OCI-LY7 (cell line): ENCODE measurements at regions not wholly inside any gene's neighbourhood (a gene's known extent, or its start where the extent isn't known, plus 50 kb on each side); places are given as distances from the start of the nearest gene placed in this dataset.

ENCODE experiments used
- BruUV-seq: library from RNA; stranded (reverse); fragments of 400-500 nt; replicated peaks from 2 replicates; lab custom pipeline; 2021; lab: Mats Ljungman, UMichigan
- CTCF ChIA-PET: fragments of 300-600 bp; sonication (Branson Sonifier 250); formaldehyde crosslinking; loops from one replicate; lab custom pipeline; 2022; ENCODE audit warnings: antibody characterized with exemption; ENCODE audit not compliant: unreplicated experiment; lab: Charles Lee
- POLR2A ChIA-PET: fragments of 300-600 bp; sonication (Branson Sonifier 250); formaldehyde crosslinking; loops from one replicate; lab custom pipeline; 2022; ENCODE audit warnings: antibody characterized with exemption; lab: Charles Lee
- DNase-seq: peaks from one replicate; pipeline ENCODE4 v3.0.0-alpha.2; 2015; ENCODE audit warnings: low spot score
- H2AFZ ChIP-seq: fragments of 200-600 bp; sonication (generic), shearing (Covaris generic); 2 replicates; pipeline ENCODE4 v1.6.1; 2014; ENCODE audit warnings: mild to moderate bottlenecking, antibody characterized with exemption, low read length, moderate library complexity
- H3K27ac ChIP-seq: fragments of 200-600 bp; sonication (generic); 2 replicates; pipeline ENCODE4 v1.5.1; 2014; ENCODE audit warnings: mixed run types, low read depth, mild to moderate bottlenecking, moderate library complexity, low read length, inconsistent platforms; ENCODE audit not compliant: poor library complexity, severe bottlenecking
- H3K36me3 ChIP-seq: fragments of 200-600 bp; sonication (generic); 2 replicates; pipeline ENCODE4 v1.6.1; 2014; ENCODE audit warnings: mild to moderate bottlenecking, antibody characterized with exemption, low read length, moderate library complexity, mixed read lengths; ENCODE audit not compliant: insufficient read depth
- H3K4me1 ChIP-seq: fragments of 200-600 bp; sonication (generic); 2 replicates; pipeline ENCODE4 v1.5.1; 2014; ENCODE audit warnings: mild to moderate bottlenecking, low read length; ENCODE audit not compliant: insufficient read depth, poor library complexity, severe bottlenecking
- H3K4me2 ChIP-seq: fragments of 200-600 bp; sonication (generic); 2 replicates; pipeline ENCODE4 v1.6.1; 2014; ENCODE audit warnings: mild to moderate bottlenecking, low read length
- H3K4me3 ChIP-seq: fragments of 200-600 bp; sonication (generic); 2 replicates; pipeline ENCODE4 v1.5.1; 2014; ENCODE audit warnings: mild to moderate bottlenecking, low read depth, low read length; ENCODE audit not compliant: poor library complexity, severe bottlenecking
- H3K79me2 ChIP-seq: fragments of 200-600 bp; sonication (generic); 2 replicates; pipeline ENCODE4 v1.6.1; 2016; ENCODE audit warnings: low read depth, mild to moderate bottlenecking, low read length, moderate library complexity, mixed read lengths; ENCODE audit not compliant: insufficient read depth
- H3K9me2 ChIP-seq: fragments of 200-600 bp; sonication (generic); 2 replicates; pipeline ENCODE4 v1.6.1; 2016; ENCODE audit warnings: mild to moderate bottlenecking, low read length, mixed read lengths; ENCODE audit not compliant: insufficient read depth
- H3K9me3 ChIP-seq: fragments of 200-600 bp; sonication (generic); 2 replicates; pipeline ENCODE4 v1.6.1; 2014; ENCODE audit warnings: mild to moderate bottlenecking, mixed run types, low read length, mixed read lengths
- H4K20me1 ChIP-seq: fragments of 200-600 bp; sonication (generic); 2 replicates; pipeline ENCODE4 v1.6.1; 2014; ENCODE audit warnings: mild to moderate bottlenecking, antibody characterized with exemption, low read length, moderate library complexity, mixed read lengths; ENCODE audit not compliant: insufficient read depth
- EZH2phosphoT487 ChIP-seq: fragments of 200-600 bp; sonication (generic); IDR thresholded peaks from 2 replicates; pipeline ENCODE4 v1.6.1; 2018; ENCODE audit warnings: low read depth, borderline replicate concordance, mild to moderate bottlenecking, mixed run types, antibody characterized with exemption, low read length, moderate library complexity, mixed read lengths
- intact Hi-C: fragments of 100-400 bp; cut with micrococcal nuclease; formaldehyde crosslinking; loops from one replicate; pipeline ENCODE4 v1.10.0; 2022; ENCODE audit not compliant: unreplicated experiment
- TF ChIP-seq, protein P1 (sequence below): fragments of 200-600 bp; sonication (generic); conservative IDR thresholded peaks from 2 replicates; pipeline ENCODE4 v1.5.1; 2014; ENCODE audit warnings: mild to moderate bottlenecking, antibody characterized with exemption, low read length, moderate library complexity, mixed read lengths

DNA sequence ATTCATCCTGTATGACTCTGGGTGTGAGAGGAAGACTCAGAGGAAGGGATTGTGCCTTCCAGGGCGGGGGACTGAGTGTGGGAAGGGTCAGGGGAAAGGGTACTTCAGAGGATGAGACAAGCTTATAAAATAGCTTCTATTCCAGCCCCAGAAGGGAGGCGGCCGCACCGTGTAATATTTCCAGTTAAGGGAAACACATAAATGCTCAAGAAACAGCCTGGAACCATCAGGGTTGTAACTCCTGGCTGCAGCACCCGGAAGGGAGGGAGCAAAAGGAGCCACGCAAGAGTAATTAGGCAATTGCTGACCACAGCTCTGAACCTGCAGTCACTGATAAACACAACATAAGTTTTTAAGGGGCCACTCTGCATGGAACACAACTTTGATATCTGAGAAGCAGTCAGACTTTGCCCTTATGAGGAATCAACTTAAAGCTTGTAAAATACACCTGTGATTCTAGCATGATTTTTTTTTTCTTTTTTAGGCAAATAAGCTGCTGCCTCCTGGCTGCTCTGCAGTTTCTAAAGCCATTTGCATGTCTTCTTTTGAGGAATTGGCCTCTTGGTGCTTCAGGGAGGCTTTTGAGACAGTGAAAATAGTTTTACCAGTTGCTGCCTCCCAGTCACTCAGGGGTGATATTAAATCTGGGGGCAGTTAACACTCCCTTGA, 382.7 kb downstream of the ENC1 start:
- TF ChIP-seq EZH2phosphoT487: no peak
- TF ChIP-seq, protein P1, sequence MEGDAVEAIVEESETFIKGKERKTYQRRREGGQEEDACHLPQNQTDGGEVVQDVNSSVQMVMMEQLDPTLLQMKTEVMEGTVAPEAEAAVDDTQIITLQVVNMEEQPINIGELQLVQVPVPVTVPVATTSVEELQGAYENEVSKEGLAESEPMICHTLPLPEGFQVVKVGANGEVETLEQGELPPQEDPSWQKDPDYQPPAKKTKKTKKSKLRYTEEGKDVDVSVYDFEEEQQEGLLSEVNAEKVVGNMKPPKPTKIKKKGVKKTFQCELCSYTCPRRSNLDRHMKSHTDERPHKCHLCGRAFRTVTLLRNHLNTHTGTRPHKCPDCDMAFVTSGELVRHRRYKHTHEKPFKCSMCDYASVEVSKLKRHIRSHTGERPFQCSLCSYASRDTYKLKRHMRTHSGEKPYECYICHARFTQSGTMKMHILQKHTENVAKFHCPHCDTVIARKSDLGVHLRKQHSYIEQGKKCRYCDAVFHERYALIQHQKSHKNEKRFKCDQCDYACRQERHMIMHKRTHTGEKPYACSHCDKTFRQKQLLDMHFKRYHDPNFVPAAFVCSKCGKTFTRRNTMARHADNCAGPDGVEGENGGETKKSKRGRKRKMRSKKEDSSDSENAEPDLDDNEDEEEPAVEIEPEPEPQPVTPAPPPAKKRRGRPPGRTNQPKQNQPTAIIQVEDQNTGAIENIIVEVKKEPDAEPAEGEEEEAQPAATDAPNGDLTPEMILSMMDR: no peak
- no peak overlapping the region; the same call in 1 of the 2 replicates for H3K4me2 ChIP-seq

DNA sequence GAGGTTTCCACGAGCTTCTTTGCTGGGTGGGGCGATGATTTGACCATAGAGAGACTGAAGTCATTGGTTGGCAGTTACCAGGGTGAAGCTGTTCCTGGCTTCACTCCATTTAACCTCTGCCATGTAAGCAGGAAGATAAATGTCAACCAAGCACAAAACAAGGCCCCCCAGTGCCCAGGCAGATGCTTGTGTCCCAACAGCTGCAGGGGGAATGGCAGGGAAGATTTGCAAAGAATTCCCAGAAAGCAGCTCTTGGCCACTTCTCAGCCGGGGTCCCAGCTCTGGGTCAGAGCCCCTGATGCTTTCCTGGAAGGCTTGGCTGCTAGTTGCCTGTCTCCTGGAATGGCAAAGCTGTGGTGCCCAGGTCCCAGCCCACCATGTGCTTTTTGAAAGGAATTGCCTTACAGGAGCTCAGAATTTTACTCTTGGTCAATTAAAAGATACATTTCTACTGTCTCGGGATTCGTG, 383.4 kb downstream of the ENC1 start:
- no peaks in the 10 kb centered on the region for H3K9me2 ChIP-seq
- DNase-seq: no peak
- H2AFZ ChIP-seq: no peak overlapping the region
- peaks cover 9% of the 10 kb centered on the region for H3K4me1 ChIP-seq
- H4K20me1 ChIP-seq: no peaks in the 10 kb centered on the region
- H3K9me3 ChIP-seq: no peaks in the 10 kb centered on the region
- ChIA-PET CTCF (no interaction called here), POLR2A (interaction anchor here (0.5 to 0.6 kb wide), 2 partner anchors 615 to 687 kb away, joined by 3 read pairs; no protein-coding TSS in a partner anchor)
- H3K27ac ChIP-seq: no peak overlapping the region
- no TSS peak for BruUV-seq
- no peak overlapping the region for H3K4me2 ChIP-seq
- H3K4me3 ChIP-seq: no peak overlapping the region
- TF ChIP-seq, protein P1: no peak
- H3K36me3 ChIP-seq: no peaks in the 10 kb centered on the region
- no peaks in the 10 kb centered on the region for H3K79me2 ChIP-seq
- intact Hi-C loops: no loop called here

More for the DNA sequence above, 382.7 kb downstream of the ENC1 start:
- ChIA-PET POLR2A (interaction anchor here (0.5 to 0.6 kb wide), 2 partner anchors 614 to 686 kb away, joined by 3 read pairs; no protein-coding TSS in a partner anchor), CTCF (no interaction called here)
- Histone ChIP-seq H3K36me3 (no peaks in the 10 kb centered on the region), H3K4me1 (peaks cover 9% of the 10 kb centered on the region), H4K20me1 (no peaks in the 10 kb centered on the region), H3K4me3 (no peak overlapping the region), H3K79me2 (no peaks in the 10 kb centered on the region), H3K9me2 (no peaks in the 10 kb centered on the region), H2AFZ (no peak overlapping the region), H3K27ac (no peak overlapping the region), H3K9me3 (no peaks in the 10 kb centered on the region)
- peak; percentile 17 for DNase-seq
- no TSS peak for BruUV-seq
- intact Hi-C loops: no loop called here

DNA sequence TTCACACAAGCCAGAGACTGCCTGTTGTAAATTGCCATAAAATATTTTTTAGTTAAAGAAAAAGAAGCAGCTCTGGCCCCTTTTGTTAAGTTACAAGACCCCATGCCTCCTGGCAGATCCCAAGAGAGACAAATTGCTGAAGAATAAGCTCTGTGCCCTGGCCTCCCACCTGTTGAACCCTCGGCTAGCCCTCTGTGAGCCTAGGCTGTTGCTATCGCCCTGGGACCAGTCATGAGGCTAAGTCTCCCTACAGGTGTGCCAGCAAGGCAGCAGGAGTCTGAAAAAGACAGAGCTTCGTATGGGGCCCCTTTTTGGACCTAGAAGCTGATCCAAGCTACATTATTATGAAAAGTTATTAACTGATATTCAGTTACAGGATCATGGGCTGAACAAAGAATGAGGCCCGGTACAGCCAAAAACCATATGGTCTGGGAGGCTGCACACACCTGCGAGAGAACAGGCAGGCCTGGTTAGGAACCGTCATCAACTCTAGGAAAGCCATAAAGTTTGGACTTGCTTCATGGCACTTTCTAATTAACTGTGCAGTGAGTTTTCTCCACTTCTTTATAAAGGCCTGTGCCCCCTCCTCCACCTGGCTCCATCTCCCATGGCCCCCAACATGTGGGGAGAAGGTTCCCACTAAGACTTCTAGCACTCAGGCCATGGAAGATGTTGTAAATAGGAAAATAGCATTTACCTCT, 384.7 kb downstream of the ENC1 start:
- Histone ChIP-seq H3K79me2 (no peaks in the 10 kb centered on the region), H3K9me3 (no peaks in the 10 kb centered on the region), H3K27ac (no peak overlapping the region), H2AFZ (no peak overlapping the region), H3K36me3 (no peaks in the 10 kb centered on the region), H3K4me3 (no peak overlapping the region), H3K4me1 (peaks cover 9% of the 10 kb centered on the region), H3K9me2 (no peaks in the 10 kb centered on the region), H4K20me1 (no peaks in the 10 kb centered on the region), H3K4me2 (no peak overlapping the region)
- no peak for TF ChIP-seq EZH2phosphoT487
- TF ChIP-seq, protein P1: no peak
- CTCF ChIA-PET: no interaction called here
- intact Hi-C loops: no loop called here
- DNase-seq: no peak
- no TSS peak for BruUV-seq
- POLR2A ChIA-PET: interaction anchor here (0.7 kb wide), 1 partner anchor 63 kb away, joined by 3 read pairs; no protein-coding TSS in a partner anchor
